ENCODE measurements at regions not wholly inside any gene's neighbourhood (a gene's known extent, or its start where the extent isn't known, plus 50 kb on each side); places are given as distances from the start of the nearest gene placed in this dataset.

DNA sequence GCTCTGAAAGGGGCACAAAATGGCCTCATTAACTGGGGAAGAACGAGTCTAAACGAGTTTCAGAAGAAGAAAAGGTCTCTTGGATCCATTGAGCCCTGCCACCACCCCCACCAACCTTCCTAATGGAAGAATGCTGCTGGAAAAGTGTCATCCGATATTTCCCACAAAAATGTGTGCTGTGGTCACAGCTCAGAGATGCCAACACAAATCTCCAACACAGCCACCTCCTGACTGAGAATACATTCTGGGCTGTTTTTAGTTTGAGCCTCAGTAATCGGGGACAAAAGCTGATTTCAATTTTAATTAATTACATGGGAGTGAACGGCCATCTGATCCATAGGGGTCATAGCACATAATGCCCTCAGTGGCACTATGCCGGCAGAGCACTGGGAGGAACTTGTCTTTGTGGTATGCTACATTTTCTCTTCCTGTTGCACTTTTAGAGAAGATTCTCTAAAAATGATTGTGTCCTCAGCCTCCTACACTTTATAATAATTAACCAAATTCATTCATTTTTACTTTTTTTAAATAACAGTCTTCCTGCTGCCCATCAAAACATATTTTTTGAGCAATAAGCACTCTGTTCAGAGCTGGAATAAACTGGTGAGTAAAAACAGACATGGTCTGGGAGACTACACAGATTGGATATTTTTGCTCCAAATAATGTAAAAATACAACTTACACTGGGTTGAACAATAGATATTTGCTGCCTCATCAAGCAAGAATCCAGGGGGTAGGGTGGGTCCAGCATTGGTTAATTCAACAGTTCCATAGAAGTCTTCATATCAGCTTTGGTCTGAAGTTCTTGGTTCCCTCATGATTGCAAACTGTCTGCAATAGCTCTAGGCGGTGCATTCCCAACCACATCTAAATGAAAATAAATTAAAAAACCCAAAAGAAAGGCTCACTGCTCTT lies 143.6 kb upstream of the TMEM170B start:
- intact Hi-C loops (cut with micrococcal nuclease), result no loop called here
- CTCF ChIA-PET, result interaction anchor here (0.8 kb wide), 1 partner anchor 15 kb away, joined by 3 read pairs; no protein-coding TSS in a partner anchor
- no peak overlapping the region for H3K4me3 Mint-ChIP-seq (ENCODE audit: unreplicated experiment)

DNA sequence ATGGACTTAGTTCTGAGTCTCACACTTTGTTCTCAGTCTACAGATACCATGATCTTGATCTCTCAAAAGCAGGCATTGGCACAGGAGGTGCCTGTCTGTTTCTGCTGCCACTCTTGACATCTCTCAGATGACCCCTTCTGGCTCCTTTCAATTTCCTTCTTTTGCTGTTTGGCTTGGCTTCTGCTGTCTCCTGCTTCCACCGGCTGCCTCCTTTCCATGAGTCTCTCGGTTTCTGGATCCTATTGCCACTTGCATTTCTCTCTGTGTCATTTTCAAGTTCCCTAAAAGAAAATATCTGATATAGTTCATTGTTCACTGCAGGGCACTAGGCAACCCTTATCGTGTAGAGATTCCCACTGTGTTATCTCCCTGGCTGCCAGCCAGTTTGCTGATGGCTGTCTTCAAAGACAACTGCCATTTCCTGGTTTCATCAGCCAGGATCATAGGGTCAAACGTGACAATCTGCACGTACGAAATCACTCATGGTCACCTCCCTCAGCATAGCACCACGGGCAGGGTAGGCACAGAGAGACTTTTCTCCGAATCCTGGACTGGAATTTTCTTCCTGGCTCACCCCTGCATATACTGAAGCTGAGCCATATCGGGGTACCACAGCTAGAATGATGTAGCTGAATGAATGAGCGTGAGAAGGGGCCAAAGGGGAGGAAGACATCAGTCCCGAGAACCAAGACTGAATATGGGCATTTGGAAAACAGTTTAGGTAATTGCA lies 144.6 kb upstream of the TMEM170B start:
- no peak for DNase-seq (ENCODE audit: unreplicated experiment)
- POLR2A ChIA-PET, result no interaction called here
- BruUV-seq (replicated peaks), result no TSS peak

More for the DNA sequence above, 143.6 kb upstream of the TMEM170B start:
- peaks cover 7% of the 10 kb centered on the region for H3K9me3 Mint-ChIP-seq (ENCODE audit: unreplicated experiment)
- TF ChIP-seq, protein P1, sequence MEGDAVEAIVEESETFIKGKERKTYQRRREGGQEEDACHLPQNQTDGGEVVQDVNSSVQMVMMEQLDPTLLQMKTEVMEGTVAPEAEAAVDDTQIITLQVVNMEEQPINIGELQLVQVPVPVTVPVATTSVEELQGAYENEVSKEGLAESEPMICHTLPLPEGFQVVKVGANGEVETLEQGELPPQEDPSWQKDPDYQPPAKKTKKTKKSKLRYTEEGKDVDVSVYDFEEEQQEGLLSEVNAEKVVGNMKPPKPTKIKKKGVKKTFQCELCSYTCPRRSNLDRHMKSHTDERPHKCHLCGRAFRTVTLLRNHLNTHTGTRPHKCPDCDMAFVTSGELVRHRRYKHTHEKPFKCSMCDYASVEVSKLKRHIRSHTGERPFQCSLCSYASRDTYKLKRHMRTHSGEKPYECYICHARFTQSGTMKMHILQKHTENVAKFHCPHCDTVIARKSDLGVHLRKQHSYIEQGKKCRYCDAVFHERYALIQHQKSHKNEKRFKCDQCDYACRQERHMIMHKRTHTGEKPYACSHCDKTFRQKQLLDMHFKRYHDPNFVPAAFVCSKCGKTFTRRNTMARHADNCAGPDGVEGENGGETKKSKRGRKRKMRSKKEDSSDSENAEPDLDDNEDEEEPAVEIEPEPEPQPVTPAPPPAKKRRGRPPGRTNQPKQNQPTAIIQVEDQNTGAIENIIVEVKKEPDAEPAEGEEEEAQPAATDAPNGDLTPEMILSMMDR (IDR thresholded peaks at IDR 0.05; ENCODE audit: unreplicated experiment), result no peak
- H3K4me1 Mint-ChIP-seq (ENCODE audit: insufficient read depth, unreplicated experiment), result no peaks in the 10 kb centered on the region
- no peaks in the 10 kb centered on the region for H3K36me3 Mint-ChIP-seq (ENCODE audit: insufficient read depth, unreplicated experiment)
- POLR2A ChIA-PET, result no interaction called here
- H3K27ac Mint-ChIP-seq (ENCODE audit: low read depth, unreplicated experiment), result no peak overlapping the region
- no TSS peak for BruUV-seq (replicated peaks)
- no peak for DNase-seq (ENCODE audit: unreplicated experiment)
- no peaks in the 10 kb centered on the region for H3K27me3 Mint-ChIP-seq (ENCODE audit: insufficient read depth, unreplicated experiment)

DNA sequence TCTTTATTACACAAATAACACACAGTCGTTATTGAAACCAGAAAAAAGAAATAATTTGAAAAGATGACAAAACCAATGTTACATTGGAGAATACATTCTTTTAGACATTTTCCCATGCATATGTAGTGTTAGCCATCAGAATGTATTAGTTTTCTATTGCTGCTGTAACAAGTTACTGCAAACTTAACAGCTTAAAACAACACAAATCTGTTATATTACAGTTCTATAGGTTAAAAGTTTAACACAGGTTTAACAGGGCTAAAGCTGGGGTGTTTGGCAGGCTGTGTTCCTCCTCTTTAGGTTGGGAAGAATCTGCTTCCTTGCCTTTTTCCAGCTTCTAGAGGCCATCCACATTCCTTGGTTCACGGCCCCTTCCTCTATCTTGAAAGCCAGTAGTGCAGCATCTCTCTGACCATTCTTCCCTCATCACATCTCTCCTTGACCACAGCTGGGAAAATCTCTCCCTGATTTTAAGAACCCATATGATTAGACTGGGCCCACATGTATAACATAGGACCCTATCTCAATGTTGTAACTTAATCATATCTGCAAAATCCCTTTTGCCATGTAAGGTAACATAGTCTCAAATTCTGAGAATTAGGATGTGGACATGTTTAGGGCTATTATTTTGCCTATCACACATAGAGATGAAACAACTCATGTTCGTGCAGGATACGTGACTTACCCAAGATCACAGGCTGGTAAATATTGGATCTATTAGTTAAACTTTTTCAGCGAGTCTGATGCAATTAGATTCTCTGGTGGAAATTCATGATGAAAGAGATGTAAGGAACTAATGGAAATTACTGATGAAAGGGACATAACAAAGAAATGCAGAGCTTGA lies 145.4 kb upstream of the TMEM170B start:
- Mint-ChIP-seq H3K27me3 (ENCODE audit: insufficient read depth, unreplicated experiment) (no peaks in the 10 kb centered on the region), H3K4me3 (ENCODE audit: unreplicated experiment) (no peak overlapping the region), H3K27ac (ENCODE audit: low read depth, unreplicated experiment) (no peak overlapping the region), H3K9me3 (ENCODE audit: unreplicated experiment) (peaks cover 7% of the 10 kb centered on the region), H3K4me1 (ENCODE audit: insufficient read depth, unreplicated experiment) (no peaks in the 10 kb centered on the region), H3K36me3 (ENCODE audit: insufficient read depth, unreplicated experiment) (no peaks in the 10 kb centered on the region)
- TF ChIP-seq, protein P1 (IDR thresholded peaks at IDR 0.05; ENCODE audit: unreplicated experiment), result no peak
- DNase-seq (ENCODE audit: unreplicated experiment), result no peak
- POLR2A ChIA-PET, result no interaction called here
- BruUV-seq (replicated peaks), result no TSS peak
- intact Hi-C loops (cut with micrococcal nuclease), result no loop called here
- CTCF ChIA-PET, result interaction anchor here (0.7 to 1.2 kb wide), 2 partner anchors 184 to 911 kb away, joined by 3 read pairs; no protein-coding TSS in a partner anchor

More for the DNA sequence above, 144.6 kb upstream of the TMEM170B start:
- CTCF ChIA-PET, result no interaction called here
- H3K9me3 Mint-ChIP-seq (ENCODE audit: unreplicated experiment), result peaks cover 7% of the 10 kb centered on the region
- no peak overlapping the region for H3K4me3 Mint-ChIP-seq (ENCODE audit: unreplicated experiment)
- TF ChIP-seq, protein P1 (IDR thresholded peaks at IDR 0.05; ENCODE audit: unreplicated experiment), result no peak
- H3K27me3 Mint-ChIP-seq (ENCODE audit: insufficient read depth, unreplicated experiment), result no peaks in the 10 kb centered on the region
- H3K36me3 Mint-ChIP-seq (ENCODE audit: insufficient read depth, unreplicated experiment), result no peaks in the 10 kb centered on the region
- no peak overlapping the region for H3K27ac Mint-ChIP-seq (ENCODE audit: low read depth, unreplicated experiment)
- intact Hi-C loops (cut with micrococcal nuclease), result no loop called here
- no peaks in the 10 kb centered on the region for H3K4me1 Mint-ChIP-seq (ENCODE audit: insufficient read depth, unreplicated experiment)
